Stimulated activated CD4-positive, alpha-beta T cell treated with anti-CD3 and anti-CD28 coated beads, Interleukin-4, amount 100 ng/mL, for 48 hours (primary cell): ENCODE measurements at regions not wholly inside any gene's neighbourhood (a gene's known extent, or its start where the extent isn't known, plus 50 kb on each side); places are given as distances from the start of the nearest gene placed in this dataset.

Source experiments
- DNase-seq, 2 donors: peaks; one replicate each; pipeline ENCODE4 v3.0.0-alpha.2; 2020; ENCODE audit warnings: low read depth in 2 of 2

- DNase-seq = no peak
These were observed 395.0 kb upstream of the OPRM1 start for GRCh38 chr6:153644000-153644399.

- no peak for DNase-seq
These were observed 404.6 kb upstream of the OPRM1 start for GRCh38 chr6:153634416-153634815.

DNA sequence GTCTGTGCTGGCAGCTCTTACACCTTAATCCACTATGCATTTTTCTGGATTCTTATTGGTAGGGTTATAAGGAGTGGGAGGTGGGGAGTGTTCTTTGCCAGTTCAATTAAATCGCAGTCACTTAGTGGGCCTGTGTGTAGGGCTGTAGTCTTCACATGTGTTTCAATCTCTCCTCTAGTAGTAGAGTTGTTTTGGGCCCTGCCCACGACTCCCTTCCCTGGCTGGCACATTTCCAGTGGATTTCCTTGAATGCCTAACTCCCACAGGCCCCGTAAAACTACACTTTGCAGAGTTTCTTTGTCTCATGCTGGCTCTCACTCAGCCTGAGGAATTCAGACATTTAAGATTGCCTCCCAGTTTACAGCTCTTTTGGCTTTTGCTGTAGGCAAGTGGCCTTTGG lies 414.0 kb upstream of the OPRM1 start:
- no peak for DNase-seq

- DNase-seq = no peak
These were observed 414.5 kb upstream of the OPRM1 start for GRCh38 chr6:153624528-153624927.

- DNase-seq = no peak
These were observed 415.5 kb upstream of the OPRM1 start for GRCh38 chr6:153623496-153623895.

GRCh38 chr6:153621491-153621890 lies 417.5 kb upstream of the OPRM1 start:
- no peak for DNase-seq

DNA sequence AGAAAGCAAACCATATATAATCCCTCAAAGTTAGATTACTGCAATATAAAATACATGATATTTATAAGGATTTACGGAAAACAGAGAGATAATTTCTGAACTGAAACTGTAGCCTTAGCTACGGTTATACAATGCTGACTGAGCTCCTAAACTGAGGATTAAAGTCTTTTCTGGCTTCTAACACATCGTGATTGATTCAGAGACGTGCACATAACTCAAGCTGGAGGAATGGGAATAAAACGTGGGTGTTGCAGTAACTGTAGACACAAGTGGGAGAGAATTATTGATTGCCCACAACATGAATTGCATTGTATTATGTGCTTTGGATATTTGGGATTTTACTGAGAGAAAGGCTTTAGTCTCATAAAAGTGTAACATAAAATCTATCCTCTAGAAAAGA lies 418.0 kb upstream of the OPRM1 start:
- DNase-seq = no peak

GRCh38 chr6:153618371-153619322 lies 420.4 kb upstream of the OPRM1 start:
- DNase-seq = no peak

- no peak for DNase-seq
These were observed 422.5 kb upstream of the OPRM1 start for GRCh38 chr6:153616506-153616905.

DNA sequence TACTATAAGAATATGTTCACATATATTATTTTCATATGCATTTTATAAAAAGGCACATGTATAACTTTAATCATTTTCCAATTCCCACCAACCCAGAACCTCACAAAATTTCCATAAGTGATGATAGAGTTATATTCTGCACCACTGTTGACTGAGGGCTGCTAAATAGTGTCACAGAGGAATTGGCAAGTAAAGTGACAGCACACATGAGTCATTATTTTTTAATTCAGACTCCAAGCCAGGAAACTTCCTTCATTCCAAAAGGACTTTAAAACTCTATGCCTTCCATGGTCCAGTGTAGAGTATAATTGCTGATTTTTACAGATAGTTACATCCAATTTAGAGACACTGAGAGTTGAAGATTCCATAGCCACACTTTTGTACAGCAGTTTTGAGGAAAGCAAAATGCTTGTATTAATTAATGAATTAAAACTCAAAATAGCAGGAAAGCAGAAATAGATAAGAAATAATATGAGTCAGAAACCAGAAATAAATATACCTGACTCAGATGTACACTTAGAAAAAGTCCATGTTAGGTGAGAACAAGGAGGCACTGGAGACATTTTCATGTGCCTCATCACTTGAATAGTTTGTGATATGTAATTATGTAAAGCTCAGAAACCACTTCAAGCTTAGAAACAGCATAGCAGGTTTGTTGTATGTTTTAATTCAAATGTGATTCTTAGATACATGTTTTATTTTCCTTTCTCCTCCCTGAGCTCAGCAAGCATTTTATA lies 425.2 kb upstream of the OPRM1 start:
- no peak for DNase-seq

DNA sequence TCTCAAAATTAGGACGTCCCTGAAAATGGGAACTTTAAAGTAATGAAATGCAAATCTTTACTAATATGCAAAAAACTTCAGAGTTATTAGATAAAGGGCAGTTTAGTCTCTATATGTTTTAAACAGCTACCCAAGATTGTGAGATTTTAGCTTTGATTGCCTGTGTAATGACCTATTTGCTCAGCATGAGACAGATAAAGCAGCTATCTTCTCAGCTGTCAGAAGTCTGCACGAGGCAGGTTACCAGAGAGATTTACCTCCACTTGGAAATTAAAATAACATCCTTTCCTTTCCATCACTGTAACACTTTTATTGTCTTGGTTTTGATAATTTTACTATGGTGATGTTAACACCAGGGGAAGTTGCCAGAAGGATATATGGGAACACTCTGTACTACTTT lies 436.6 kb upstream of the OPRM1 start:
- no peak for DNase-seq

DNA sequence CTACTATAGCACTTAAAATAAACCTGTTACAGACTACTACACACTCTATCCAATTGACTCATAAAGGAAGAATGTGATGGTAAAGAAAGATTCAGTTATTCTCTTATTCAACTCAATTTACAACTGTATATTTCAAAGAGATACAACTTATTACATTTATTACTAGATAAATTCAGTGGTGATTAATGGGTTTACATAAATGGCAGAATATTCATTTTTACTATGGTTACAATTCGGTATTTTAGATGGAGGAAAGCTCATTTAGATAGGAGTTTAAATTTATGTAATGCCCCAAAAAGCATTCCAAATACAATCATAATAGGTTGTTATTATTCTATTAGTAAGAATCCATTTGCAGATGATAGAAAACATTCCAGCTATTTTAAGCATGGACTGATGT lies 439.1 kb upstream of the OPRM1 start:
- DNase-seq = no peak

- DNase-seq = no peak
These were observed 443.1 kb upstream of the OPRM1 start for GRCh38 chr6:153595903-153596302.

DNA sequence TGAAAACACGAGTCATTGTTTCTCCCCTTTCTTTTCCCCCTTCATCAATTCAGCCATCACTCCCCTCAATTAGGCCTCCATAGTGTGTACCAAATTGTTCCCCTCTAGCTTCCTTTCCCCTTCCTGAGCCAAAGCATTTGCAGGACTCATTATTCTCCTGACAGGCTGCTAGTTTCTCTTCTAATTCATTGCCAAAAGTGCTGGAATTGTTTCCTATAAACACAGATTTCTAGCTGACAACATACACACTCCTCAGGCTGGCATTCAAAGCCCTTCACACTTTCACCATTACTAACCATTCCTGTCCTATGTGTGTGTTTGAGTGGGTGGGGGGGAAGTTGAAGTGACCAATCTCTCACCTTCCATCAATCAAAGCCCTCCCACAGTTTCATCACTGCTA lies 444.2 kb upstream of the OPRM1 start:
- DNase-seq = no peak

DNA sequence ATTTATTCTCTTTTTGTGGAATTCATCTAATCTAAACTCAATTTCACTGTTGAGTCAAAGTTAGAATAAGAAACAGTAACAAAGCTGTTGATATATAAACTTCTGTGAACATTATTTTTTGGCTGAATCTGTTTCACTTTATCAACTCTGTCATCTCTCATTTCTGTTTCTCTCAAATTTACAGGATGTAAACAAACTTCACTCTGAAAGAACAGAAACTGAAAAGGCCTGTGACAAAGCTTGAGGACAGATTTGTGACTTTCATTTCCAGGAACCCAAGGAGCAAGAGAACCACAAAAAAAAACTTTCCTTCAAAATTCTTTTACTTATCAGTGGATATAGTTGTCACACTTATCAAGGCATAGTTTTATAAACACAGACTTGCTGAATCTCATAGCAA lies 447.9 kb upstream of the OPRM1 start:
- DNase-seq = no peak

DNA sequence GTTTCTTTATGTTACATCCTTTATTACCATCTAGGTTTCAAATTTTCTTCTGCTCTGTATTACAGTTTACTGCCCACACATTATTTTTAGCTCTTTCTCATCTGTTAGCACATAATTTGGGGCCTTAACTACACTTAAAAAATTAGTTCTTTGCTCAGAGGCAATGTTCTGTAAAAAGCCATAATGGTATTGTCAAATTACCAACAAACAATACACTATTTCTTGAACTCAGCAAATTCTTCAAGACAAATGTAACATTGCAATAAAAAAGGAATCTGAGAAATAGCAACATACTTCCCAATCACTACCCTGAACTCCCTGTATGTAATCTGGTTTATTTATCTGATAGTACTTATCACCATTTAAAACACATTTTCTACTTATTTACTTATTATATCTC lies 448.6 kb upstream of the OPRM1 start:
- no peak for DNase-seq

DNA sequence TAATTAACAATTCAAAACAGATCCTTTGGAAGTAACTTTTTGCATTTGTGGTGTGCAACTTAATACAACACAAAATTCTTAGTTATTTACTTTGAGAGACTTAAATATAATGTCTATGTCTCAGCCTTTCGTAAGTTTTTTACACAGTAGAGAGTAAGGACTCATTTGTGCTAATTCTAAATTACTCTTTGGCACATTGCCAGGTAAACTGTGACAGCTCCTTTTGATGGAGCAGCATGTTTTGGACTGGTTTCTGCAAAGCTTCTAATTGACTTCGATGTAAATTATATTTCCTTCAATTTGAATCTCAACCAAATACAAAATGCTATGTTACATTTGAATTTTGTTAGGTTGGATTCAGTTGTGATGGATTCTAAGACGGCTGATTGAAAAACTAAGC lies 450.7 kb upstream of the OPRM1 start:
- no peak for DNase-seq

DNA sequence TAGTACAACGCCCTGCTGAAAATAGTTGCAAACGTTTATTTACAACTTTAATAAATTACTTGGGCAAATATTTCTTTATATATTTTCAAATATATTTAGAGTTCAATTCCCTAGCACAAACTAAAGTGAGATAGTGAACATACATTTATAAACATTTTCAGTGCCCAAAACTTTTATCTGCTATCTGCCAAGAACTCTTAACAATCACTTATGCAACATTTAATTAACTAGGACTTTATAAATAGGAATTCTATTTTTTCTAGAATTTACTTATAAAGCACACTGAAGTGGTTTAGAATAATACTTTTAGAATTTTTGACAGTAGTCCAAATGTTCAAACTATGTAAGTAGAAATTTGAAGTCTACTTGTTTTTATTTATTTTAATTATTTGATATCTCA lies 452.6 kb upstream of the RGS17 start:
- no peak for DNase-seq

DNA sequence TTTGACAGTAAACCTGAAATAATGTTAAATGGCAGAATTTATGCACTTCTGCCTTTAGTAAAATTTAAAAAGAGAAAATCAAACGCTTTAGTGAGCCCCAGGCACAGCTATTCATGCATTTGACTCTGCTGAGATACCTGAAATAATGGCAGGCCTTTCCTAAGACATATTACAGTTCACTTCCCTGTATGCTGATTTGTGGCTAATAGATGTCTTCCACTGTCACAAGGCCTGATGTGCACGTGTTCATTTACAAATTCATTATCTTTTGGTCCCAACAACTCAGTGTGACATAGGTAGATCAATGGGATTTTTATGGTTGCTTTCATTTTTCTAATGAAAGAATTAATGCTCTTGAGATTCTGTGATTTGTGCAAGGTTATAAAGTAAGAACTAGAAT lies 449.7 kb upstream of the RGS17 start:
- DNase-seq = no peak

DNA sequence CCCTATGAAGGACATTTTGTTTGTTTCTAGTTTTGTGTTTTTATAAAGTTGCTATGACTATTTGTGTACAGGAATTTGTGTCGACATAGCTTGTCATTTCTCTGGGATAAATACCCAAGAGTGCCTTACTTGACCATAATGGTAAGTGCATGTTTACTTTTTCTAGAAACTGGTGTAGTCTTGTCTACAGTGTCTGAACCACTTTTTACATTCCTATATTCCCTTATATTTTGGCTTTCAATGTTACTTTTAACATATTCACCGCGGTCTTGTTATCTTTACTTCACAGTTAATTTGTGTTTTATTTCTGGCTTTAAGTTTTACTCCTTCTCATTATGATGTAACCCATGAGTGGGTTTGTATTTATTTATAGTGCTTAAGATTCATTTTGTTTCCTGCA lies 444.4 kb upstream of the RGS17 start:
- no peak for DNase-seq

- no peak for DNase-seq
These were observed 443.1 kb upstream of the RGS17 start for GRCh38 chr6:153574231-153574630.

DNA sequence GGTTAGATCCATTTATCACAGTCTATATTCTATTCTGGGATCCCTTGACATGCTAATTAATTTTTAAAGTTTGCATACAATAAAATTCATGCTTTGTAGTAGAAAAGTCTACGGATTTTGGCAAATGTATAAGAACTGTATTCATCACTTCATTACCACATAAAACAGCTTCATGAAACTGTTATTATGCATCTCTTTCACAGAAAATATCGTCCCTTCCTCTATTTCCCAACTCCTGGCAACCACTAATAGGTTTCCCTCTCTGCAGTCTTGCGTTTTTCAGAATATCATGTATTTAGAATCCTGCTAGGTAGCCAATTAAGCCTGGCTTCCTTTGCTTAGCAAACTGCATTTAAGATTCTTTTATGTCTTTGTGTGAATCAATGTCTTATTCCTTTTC lies 441.3 kb upstream of the RGS17 start:
- no peak for DNase-seq

DNA sequence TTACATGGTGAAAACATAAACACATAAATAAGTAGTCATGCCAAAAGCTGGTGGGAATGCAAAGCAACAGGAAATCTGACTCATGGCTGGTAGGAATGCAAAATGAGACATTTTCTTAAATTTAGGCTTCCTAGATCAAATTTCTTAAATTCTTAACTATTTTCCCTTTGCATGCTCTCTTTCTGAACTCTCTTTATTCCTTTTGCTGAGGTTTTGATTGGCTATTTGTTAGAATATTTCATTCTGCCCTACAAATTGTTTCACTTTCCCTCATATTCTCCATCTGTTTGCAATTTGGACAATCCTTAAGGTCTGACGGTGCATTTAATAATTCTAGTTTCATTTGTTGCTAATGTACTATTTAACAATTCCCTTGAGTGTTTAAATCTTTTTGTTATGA lies 437.5 kb upstream of the RGS17 start:
- no peak for DNase-seq
